SK-N-SH (cell line): ENCODE measurements at regions not wholly inside any gene's neighbourhood (a gene's known extent, or its start where the extent isn't known, plus 50 kb on each side); places are given as distances from the start of the nearest gene placed in this dataset.
"Not testable (repeated sequence)": the region's sequence is repeated elsewhere in the genome, so short reads cannot be mapped to it uniquely, and the experiment has no call there.

Experiments
- CTCF ChIA-PET: fragments of 300-600, 350-600 bp; formaldehyde crosslinking; extraction: SDS; loops from one replicate; lab custom pipeline; 2021; lab: Yijun Ruan, JAX
- POLR2A ChIA-PET: fragments of 350-600 bp; sonication (Branson Sonifier 250); formaldehyde crosslinking; extraction: SDS; loops from one replicate; lab custom pipeline; 2020; ENCODE audit warnings: antibody characterized with exemption, inconsistent platforms; lab: Yijun Ruan, JAX
- DNase-seq: peaks from one replicate; pipeline ENCODE4 v3.0.0; 2012
- H2AFZ ChIP-seq: fragments of 200-600 bp; sonication (generic); 2 replicates; pipeline ENCODE4 v1.8.1; 2016; ENCODE audit warnings: antibody characterized with exemption, mild to moderate bottlenecking, low read depth
- H3F3A ChIP-seq: fragments of 200-600 bp; sonication (generic); replicated peaks from 2 replicates; pipeline ENCODE3; 2016; ENCODE audit warnings: antibody characterized with exemption, mild to moderate bottlenecking; ENCODE audit not compliant: insufficient read depth
- H3K27ac ChIP-seq, 2 experiments: fragments of 200-500 bp in 1 of 2; fragments of 200-600 bp in 1 of 2; sonication (Bioruptor generic) in 1 of 2; sonication (generic), shearing (Covaris generic) in 1 of 2; 2 replicates each; pipeline versions ENCODE4 v1.5.1 to v1.6.1; 2014 to 2016; ENCODE audit warnings: low read depth in 2 of 2, inconsistent platforms in 1 of 2, low read length in 1 of 2, mild to moderate bottlenecking in 1 of 2, mixed read lengths in 1 of 2
- H3K27me3 ChIP-seq: fragments of 200-600 bp; sonication (generic), shearing (Covaris generic); 2 replicates; pipeline ENCODE4 v1.6.1; 2016; ENCODE audit warnings: mixed run types; ENCODE audit not compliant: insufficient read depth
- H3K36me3 ChIP-seq, 2 experiments: fragments of 200-500 bp in 1 of 2; fragments of 200-600 bp in 1 of 2; sonication (Bioruptor generic) in 1 of 2; sonication (generic) in 1 of 2; replicated peaks in 1 of 2; 2 replicates each; pipeline versions ENCODE3 to v1.5.1; 2014 to 2016; ENCODE audit warnings: low read length in 1 of 2, mild to moderate bottlenecking in 1 of 2; ENCODE audit not compliant: insufficient read depth in 2 of 2, control insufficient read depth in 1 of 2
- H3K4me1 ChIP-seq, 2 experiments: fragments of 200-500 bp in 1 of 2; fragments of 200-600 bp in 1 of 2; sonication (Bioruptor generic) in 1 of 2; sonication (generic), shearing (Covaris generic) in 1 of 2; 2 replicates each; pipeline versions ENCODE4 v1.5.1 to v1.6.1; 2014 to 2016; ENCODE audit warnings: low read depth in 1 of 2, low read length in 1 of 2, mixed run types in 1 of 2; ENCODE audit not compliant: insufficient read depth in 2 of 2, control insufficient read depth in 1 of 2
- H3K4me2 ChIP-seq: fragments of 200-600 bp; sonication (generic), shearing (Covaris generic); 2 replicates; pipeline ENCODE4 v1.6.1; 2017; ENCODE audit warnings: mixed run types
- H3K4me3 ChIP-seq, 2 experiments: fragments of 200-500 bp in 1 of 2; fragments of 200-600 bp in 1 of 2; sonication (Bioruptor generic) in 1 of 2; sonication (generic), shearing (Covaris generic) in 1 of 2; 2 replicates each; pipeline versions ENCODE4 v1.5.1 to v1.8.1; 2014 to 2016; ENCODE audit warnings: low read depth in 2 of 2, inconsistent platforms in 1 of 2, low read length in 1 of 2, mild to moderate bottlenecking in 1 of 2, mixed read lengths in 1 of 2, moderate library complexity in 1 of 2
- H3K79me2 ChIP-seq: fragments of 200-600 bp; sonication (generic); 2 replicates; pipeline ENCODE4 v1.8.1; 2017; ENCODE audit warnings: mild to moderate bottlenecking; ENCODE audit not compliant: insufficient read depth
- H3K9ac ChIP-seq: fragments of 200-600 bp; sonication (generic); 2 replicates; pipeline ENCODE4 v1.6.1; 2017; ENCODE audit warnings: mixed run types
- H3K9me2 ChIP-seq: fragments of 200-600 bp; sonication (generic); 2 replicates; pipeline ENCODE4 v1.6.1; 2017; ENCODE audit warnings: mixed run types
- H3K9me3 ChIP-seq: fragments of 200-600 bp; sonication (generic); 2 replicates; pipeline ENCODE4 v1.6.1; 2017; ENCODE audit warnings: mixed run types, mild to moderate bottlenecking, moderate library complexity
- H4K20me1 ChIP-seq: fragments of 200-600 bp; sonication (generic); 2 replicates; pipeline ENCODE4 v1.6.1; 2017; ENCODE audit warnings: mild to moderate bottlenecking, mixed run types; ENCODE audit not compliant: insufficient read depth
- ELF1 ChIP-seq: IDR thresholded peaks from 2 replicates; pipeline ENCODE4 v1.4.0; 2012
- EP300 ChIP-seq, 2 experiments: IDR thresholded peaks; 2 replicates each; pipeline versions ENCODE4 v1.4.0 to v1.6.1; 2012; ENCODE audit warnings: borderline replicate concordance in 1 of 2, low read depth in 1 of 2, low read length in 1 of 2
- FOXJ3 ChIP-seq: sonication (generic); formaldehyde crosslinking; IDR thresholded peaks from 2 replicates; pipeline ENCODE4 v1.5.1; 2020; ENCODE audit warnings: mild to moderate bottlenecking, missing genetic modification reagents
- GABPA ChIP-seq: IDR thresholded peaks from 2 replicates; pipeline ENCODE4 v1.4.0; 2012; ENCODE audit warnings: low read depth, mild to moderate bottlenecking
- GATA2 ChIP-seq: sonication (generic); formaldehyde crosslinking; IDR thresholded peaks from 2 replicates; pipeline ENCODE4 v1.5.0; 2020; ENCODE audit warnings: mild to moderate bottlenecking, missing genetic modification reagents
- JUND ChIP-seq: IDR thresholded peaks from 2 replicates; pipeline ENCODE4 v1.4.0; 2012
- NFIC ChIP-seq: IDR thresholded peaks from 2 replicates; pipeline ENCODE4 v1.4.0; 2012; ENCODE audit warnings: borderline replicate concordance
- NRF1 ChIP-seq: IDR thresholded peaks from 2 replicates; pipeline ENCODE4 v1.6.1; 2012; ENCODE audit warnings: low read depth, mild to moderate bottlenecking, low read length
- POLR2AphosphoS5 ChIP-seq: IDR thresholded peaks from 2 replicates; pipeline ENCODE4 v1.6.1; 2012; ENCODE audit warnings: low read depth, low read length
- RFX5 ChIP-seq: IDR thresholded peaks from 2 replicates; pipeline ENCODE4 v1.6.1; 2012; ENCODE audit warnings: mild to moderate bottlenecking, improper control_type of control experiment, low read length
- RXRA ChIP-seq: IDR thresholded peaks from 2 replicates; pipeline ENCODE4 v1.4.0; 2012; ENCODE audit warnings: low read depth, mild to moderate bottlenecking, borderline replicate concordance
- SIN3A ChIP-seq: IDR thresholded peaks from 2 replicates; pipeline ENCODE4 v1.6.1; 2012; ENCODE audit warnings: low read depth, mild to moderate bottlenecking, low read length, moderate library complexity, borderline replicate concordance
- SMC3 ChIP-seq: IDR thresholded peaks from 2 replicates; pipeline ENCODE4 v1.6.1; 2012; ENCODE audit warnings: low read depth, low read length, improper control_type of control experiment
- TCF12 ChIP-seq: IDR thresholded peaks from 2 replicates; pipeline ENCODE4 v1.4.0; 2012
- WGBS: methylation state at CpG from one replicate; pipeline ENCODE4 v1.1.6; 2017; ENCODE audit warnings: low lambda C conversion rate; 5-methylcytosine and 5-hydroxymethylcytosine counted together
- TF ChIP-seq, protein P1 (sequence below): IDR thresholded peaks from 2 replicates; pipeline ENCODE4 v1.4.0; 2012; ENCODE audit warnings: low read depth, borderline replicate concordance
- TF ChIP-seq, protein P2 (sequence below): IDR thresholded peaks from 2 replicates; pipeline ENCODE4; 2012
- TF ChIP-seq, protein P3 (sequence below): fragments of 150-350 bp; IDR thresholded peaks from 2 replicates; pipeline ENCODE4 v1.6.1; 2016; ENCODE audit warnings: mild to moderate bottlenecking, low read depth, low read length
- TF ChIP-seq, protein P4 (sequence below): IDR thresholded peaks from 2 replicates; pipeline ENCODE4 v1.4.0; 2012; ENCODE audit warnings: low read depth
- TF ChIP-seq, protein P5 (sequence below): fragments of 200-600 bp; sonication (generic); IDR thresholded peaks from 2 replicates; pipeline ENCODE4 v1.6.1; 2017; ENCODE audit warnings: antibody characterized with exemption, mild to moderate bottlenecking, moderate library complexity

DNA sequence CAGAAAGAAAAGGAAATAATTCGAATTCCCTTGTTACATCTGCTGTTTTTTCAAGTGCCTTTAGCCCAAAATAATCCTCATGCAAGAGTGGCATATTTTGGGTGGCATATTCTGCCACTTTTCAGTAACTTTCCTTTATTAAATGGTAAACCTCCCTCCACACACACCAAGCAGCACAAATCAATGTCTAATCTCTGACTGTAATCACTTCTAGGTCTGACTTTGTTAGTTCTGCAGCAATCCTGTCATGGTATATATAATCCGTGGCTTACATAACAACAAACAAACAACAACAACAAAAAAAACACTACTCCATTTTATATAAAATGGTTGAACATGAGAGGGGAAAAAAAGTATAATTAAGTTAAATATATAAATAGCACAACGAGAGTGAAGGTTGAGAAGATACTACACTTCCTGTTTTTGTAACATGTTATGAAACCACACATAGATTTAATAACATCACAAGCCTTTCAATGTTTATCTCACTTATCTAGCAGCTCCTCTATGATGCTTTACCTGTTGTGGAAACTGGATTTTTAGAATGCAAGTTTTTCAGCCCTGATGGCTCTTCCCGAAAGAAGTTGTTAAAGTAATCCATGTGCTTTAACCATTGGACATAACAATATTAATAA, 715.4 kb downstream of the GRXCR1 start:
- Histone ChIP-seq H3K9me2 (no peaks in the 10 kb centered on the region), H3K4me2 (no peak overlapping the region), H3K9ac (no peak overlapping the region), H3K36me3 (no peaks in the 10 kb centered on the region), H3K79me2 (no peaks in the 10 kb centered on the region), H3K4me3 (no peak overlapping the region), H3F3A (no peaks in the 10 kb centered on the region), H3K27me3 (no peaks in the 10 kb centered on the region), H3K9me3 (no peaks in the 10 kb centered on the region), H3K4me1 (no peaks in the 10 kb centered on the region), H2AFZ (no peak overlapping the region), H4K20me1 (no peaks in the 10 kb centered on the region), H3K27ac (no peak overlapping the region)
- ChIA-PET CTCF (no interaction called here), POLR2A (no interaction called here)
- TF ChIP-seq NFIC = no peak
- TF ChIP-seq POLR2AphosphoS5 = no peak
- no peak for TF ChIP-seq SMC3
- TF ChIP-seq GATA2 (CRISPR knock-in tag) = no peak
- TF ChIP-seq, protein P1, sequence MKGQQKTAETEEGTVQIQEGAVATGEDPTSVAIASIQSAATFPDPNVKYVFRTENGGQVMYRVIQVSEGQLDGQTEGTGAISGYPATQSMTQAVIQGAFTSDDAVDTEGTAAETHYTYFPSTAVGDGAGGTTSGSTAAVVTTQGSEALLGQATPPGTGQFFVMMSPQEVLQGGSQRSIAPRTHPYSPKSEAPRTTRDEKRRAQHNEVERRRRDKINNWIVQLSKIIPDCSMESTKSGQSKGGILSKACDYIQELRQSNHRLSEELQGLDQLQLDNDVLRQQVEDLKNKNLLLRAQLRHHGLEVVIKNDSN = no peak
- TF ChIP-seq, protein P2, sequence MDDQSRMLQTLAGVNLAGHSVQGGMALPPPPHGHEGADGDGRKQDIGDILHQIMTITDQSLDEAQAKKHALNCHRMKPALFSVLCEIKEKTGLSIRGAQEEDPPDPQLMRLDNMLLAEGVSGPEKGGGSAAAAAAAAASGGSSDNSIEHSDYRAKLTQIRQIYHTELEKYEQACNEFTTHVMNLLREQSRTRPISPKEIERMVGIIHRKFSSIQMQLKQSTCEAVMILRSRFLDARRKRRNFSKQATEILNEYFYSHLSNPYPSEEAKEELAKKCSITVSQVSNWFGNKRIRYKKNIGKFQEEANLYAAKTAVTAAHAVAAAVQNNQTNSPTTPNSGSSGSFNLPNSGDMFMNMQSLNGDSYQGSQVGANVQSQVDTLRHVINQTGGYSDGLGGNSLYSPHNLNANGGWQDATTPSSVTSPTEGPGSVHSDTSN = no peak
- TF ChIP-seq SIN3A = no peak
- TF ChIP-seq, protein P3, sequence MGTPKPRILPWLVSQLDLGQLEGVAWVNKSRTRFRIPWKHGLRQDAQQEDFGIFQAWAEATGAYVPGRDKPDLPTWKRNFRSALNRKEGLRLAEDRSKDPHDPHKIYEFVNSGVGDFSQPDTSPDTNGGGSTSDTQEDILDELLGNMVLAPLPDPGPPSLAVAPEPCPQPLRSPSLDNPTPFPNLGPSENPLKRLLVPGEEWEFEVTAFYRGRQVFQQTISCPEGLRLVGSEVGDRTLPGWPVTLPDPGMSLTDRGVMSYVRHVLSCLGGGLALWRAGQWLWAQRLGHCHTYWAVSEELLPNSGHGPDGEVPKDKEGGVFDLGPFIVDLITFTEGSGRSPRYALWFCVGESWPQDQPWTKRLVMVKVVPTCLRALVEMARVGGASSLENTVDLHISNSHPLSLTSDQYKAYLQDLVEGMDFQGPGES = no peak
- TF ChIP-seq EP300 (IDR thresholded peaks at IDR 0.05; ENCODE audit: borderline replicate concordance in 1 of 2, low read depth in 1 of 2, low read length in 1 of 2) = no peak
- no peak for TF ChIP-seq TCF12
- 0% methylated on average over 4 of the region's 4 CpGs for WGBS
- no peak for DNase-seq

DNA sequence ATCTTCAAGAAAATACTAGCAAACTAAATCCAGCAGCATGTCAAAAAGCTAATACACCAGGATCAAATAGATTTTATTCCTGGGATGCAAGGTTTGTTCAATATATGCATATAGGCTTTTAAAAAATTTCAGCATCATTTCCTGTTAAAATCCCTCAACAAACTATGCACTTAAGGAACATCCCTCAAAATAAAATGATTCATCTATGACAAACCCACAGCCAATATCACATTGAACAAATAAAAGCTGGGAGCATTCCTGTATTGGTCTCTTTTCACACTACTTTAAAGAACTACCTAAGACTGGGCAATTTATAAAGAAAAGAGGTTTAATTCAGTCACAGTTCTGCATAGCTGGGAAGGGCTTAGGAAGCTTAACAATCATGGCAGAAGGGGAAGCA, 726.7 kb downstream of the GRXCR1 start:
- Histone ChIP-seq H4K20me1 (no peaks in the 10 kb centered on the region), H3K79me2 (no peaks in the 10 kb centered on the region), H3F3A (no peaks in the 10 kb centered on the region), H3K4me2 (no peak overlapping the region), H3K36me3 (no peaks in the 10 kb centered on the region), H3K27me3 (no peaks in the 10 kb centered on the region), H3K27ac (no peak overlapping the region), H3K9ac (no peak overlapping the region), H3K9me2 (peaks cover 2% of the 10 kb centered on the region; the same call in 1 of the 2 replicates), H3K4me1 (no peaks in the 10 kb centered on the region), H3K4me3 (no peak overlapping the region), H2AFZ (no peak overlapping the region), H3K9me3 (no peaks in the 10 kb centered on the region)
- DNase-seq = no peak
- CTCF ChIA-PET = interaction anchor here (1.3 kb wide), 1 partner anchor 16 kb away, joined by 3 read pairs; no protein-coding TSS in a partner anchor
- TF ChIP-seq TCF12 (no peak), NRF1 (no peak), RXRA (no peak), GABPA (no peak), FOXJ3 (CRISPR knock-in tag) (no peak), JUND (no peak), NFIC (no peak), ELF1 (no peak), RFX5 (no peak)
- TF ChIP-seq, protein P4, sequence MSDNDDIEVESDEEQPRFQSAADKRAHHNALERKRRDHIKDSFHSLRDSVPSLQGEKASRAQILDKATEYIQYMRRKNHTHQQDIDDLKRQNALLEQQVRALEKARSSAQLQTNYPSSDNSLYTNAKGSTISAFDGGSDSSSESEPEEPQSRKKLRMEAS = no peak
- TF ChIP-seq, protein P5, sequence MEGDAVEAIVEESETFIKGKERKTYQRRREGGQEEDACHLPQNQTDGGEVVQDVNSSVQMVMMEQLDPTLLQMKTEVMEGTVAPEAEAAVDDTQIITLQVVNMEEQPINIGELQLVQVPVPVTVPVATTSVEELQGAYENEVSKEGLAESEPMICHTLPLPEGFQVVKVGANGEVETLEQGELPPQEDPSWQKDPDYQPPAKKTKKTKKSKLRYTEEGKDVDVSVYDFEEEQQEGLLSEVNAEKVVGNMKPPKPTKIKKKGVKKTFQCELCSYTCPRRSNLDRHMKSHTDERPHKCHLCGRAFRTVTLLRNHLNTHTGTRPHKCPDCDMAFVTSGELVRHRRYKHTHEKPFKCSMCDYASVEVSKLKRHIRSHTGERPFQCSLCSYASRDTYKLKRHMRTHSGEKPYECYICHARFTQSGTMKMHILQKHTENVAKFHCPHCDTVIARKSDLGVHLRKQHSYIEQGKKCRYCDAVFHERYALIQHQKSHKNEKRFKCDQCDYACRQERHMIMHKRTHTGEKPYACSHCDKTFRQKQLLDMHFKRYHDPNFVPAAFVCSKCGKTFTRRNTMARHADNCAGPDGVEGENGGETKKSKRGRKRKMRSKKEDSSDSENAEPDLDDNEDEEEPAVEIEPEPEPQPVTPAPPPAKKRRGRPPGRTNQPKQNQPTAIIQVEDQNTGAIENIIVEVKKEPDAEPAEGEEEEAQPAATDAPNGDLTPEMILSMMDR = no peak
- POLR2A ChIA-PET = no interaction called here

DNA sequence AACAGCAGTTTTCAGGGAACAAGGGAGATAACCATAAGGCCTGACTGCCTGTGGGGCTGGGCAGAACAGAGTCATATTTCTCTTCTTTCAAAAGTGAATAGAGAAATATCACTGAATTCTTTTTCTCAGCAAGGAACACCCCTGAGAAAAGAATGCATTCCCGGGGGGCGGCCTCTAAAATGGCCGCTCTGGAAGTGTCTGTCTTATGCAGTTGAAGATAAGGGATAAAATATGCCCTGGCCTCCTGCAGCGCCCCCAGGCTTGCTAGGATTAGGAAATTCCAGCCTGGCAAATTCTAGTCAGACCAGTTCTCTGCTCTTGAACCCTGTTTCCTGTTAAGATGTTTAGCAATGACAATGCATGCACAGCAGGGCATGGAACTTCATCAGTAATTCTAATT, 745.4 kb downstream of the GRXCR1 start:
- H3K4me3 ChIP-seq, H3K27me3 ChIP-seq, H3K9ac ChIP-seq, CTCF ChIA-PET, DNase-seq, H3K4me2 ChIP-seq, H3K9me2 ChIP-seq, H3K36me3 ChIP-seq, POLR2A ChIA-PET, H3F3A ChIP-seq, H3K9me3 ChIP-seq, H4K20me1 ChIP-seq, H2AFZ ChIP-seq, H3K79me2 ChIP-seq, H3K4me1 ChIP-seq, H3K27ac ChIP-seq: not testable (repeated sequence)
- 4% methylated on average over 3 of the region's 4 CpGs for WGBS
